Naive thymus-derived CD8-positive, alpha-beta T cell (primary cell): ENCODE measurements at regions not wholly inside any gene's neighbourhood (a gene's known extent, or its start where the extent isn't known, plus 50 kb on each side); places are given as distances from the start of the nearest gene placed in this dataset.

Experiments
- ATAC-seq, 2 donors: fragments of 150-1000 bp; cut with Tn5 transposase in 1 of 2; sonication (Bioruptor Pico), chemical (Tn5 transposase) in 1 of 2; 1 replicate in 1 of 2; 2 replicates in 1 of 2; pipeline ENCODE4 v1.10.0; 2021; ENCODE audit warnings: mild to moderate bottlenecking in 2 of 2, moderate library complexity in 2 of 2
- POLR2A ChIA-PET: fragments of 350-600 bp; sonication (Branson Sonifier 250); formaldehyde crosslinking; loops from one replicate; lab custom pipeline; 2021; ENCODE audit warnings: antibody characterized with exemption; lab: Charles Lee
- DNase-seq, 10 donors: peaks; one replicate each; pipeline versions ENCODE4 v3.0.0 to v3.0.0-alpha.2; 2020 to 2022
- H3K27ac Mint-ChIP-seq, 10 donors: one replicate each; pipeline ENCODE4 v1.8.0; 2020 to 2022; ENCODE audit warnings: mild to moderate bottlenecking in 10 of 10, mixed read lengths in 10 of 10, moderate library complexity in 4 of 10, inconsistent platforms in 1 of 10
- H3K27me3 Mint-ChIP-seq, 5 donors: one replicate each; pipeline ENCODE4 v1.8.0; 2021 to 2022; ENCODE audit warnings: mixed read lengths in 5 of 5
- H3K36me3 Mint-ChIP-seq, 3 donors: one replicate each; pipeline ENCODE4 v1.8.0; 2020 to 2022; ENCODE audit warnings: mixed read lengths in 3 of 3, mild to moderate bottlenecking in 2 of 3, inconsistent platforms in 1 of 3
- H3K4me1 Mint-ChIP-seq, 4 donors: one replicate each; pipeline ENCODE4 v1.8.0; 2021 to 2022; ENCODE audit warnings: mixed read lengths in 4 of 4
- H3K4me3 Mint-ChIP-seq, 10 donors: one replicate each; pipeline ENCODE4 v1.8.0; 2020 to 2022; ENCODE audit warnings: mild to moderate bottlenecking in 10 of 10, mixed read lengths in 10 of 10, moderate library complexity in 6 of 10, inconsistent platforms in 1 of 10
- H3K9me3 Mint-ChIP-seq, 9 donors: one replicate each; pipeline ENCODE4 v1.8.0; 2020 to 2022; ENCODE audit warnings: mixed read lengths in 9 of 9, mild to moderate bottlenecking in 3 of 9, inconsistent platforms in 1 of 9, moderate library complexity in 1 of 9

DNA sequence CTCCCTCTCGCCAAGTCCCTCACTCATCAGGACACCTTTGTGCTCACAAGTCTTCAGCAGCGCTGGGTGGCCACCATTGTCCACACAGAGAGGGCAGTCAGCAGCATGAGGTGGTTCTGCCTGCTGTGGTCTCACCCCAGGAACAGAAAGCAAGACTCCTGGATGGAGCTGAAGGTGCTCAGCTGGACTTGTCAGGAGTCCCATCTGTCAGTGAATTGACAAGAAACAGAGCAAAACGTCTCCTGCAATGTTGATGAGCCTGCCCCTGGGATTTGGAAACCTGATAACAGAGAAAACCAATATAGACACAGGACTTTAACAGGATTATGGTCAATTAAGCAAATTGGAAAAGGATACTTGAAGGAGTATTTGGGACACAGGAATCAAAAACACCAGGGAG lies 122.2 kb upstream of the PRSS58 start:
- Mint-ChIP-seq H3K36me3 (no peaks in the 10 kb centered on the region), H3K27me3 (peaks cover 0 to 6% (median 0%) of the 10 kb centered on the region in 5 donors), H3K4me3 (no peak overlapping the region), H3K9me3 (no peaks in the 10 kb centered on the region), H3K4me1 (peaks cover 15 to 27% (median 21%) of the 10 kb centered on the region in 4 donors), H3K27ac (no peak overlapping the region)
- POLR2A ChIA-PET = no interaction called here
- DNase-seq (no peak), ATAC-seq (no peak)

DNA sequence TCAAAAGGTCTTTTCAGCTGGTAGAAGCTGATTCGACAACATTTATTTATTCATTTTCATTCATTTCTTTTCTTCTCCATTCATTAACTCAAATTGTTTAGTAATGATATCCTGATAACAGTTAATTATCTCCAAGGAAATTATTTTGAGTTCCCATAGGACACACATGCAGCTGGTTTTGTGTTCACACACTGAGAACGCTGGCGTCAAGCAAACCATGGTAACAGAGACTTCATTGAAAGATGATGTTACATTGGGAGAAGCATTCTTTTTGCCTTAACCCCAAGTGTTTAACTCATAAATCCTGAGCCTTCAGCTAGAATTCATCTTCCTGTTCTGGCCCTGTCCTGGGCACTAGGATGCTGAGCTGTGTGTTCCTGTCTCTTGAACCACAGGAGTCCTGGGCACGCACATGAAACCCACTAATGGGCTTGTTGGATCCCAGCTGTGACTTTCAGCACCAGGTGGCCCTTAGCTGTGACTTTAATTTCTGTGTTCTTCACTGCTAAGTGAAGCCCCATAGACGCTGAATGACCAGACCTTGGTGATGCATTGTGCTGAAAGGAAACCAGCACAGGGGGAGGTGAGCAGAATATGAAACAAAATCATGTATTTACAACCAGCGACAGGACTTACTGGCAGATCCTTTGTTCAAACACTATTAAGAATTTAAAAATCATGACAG lies 121.5 kb upstream of the PRSS58 start:
- H3K4me3 Mint-ChIP-seq = no peak overlapping the region
- no peaks in the 10 kb centered on the region for H3K36me3 Mint-ChIP-seq

DNA sequence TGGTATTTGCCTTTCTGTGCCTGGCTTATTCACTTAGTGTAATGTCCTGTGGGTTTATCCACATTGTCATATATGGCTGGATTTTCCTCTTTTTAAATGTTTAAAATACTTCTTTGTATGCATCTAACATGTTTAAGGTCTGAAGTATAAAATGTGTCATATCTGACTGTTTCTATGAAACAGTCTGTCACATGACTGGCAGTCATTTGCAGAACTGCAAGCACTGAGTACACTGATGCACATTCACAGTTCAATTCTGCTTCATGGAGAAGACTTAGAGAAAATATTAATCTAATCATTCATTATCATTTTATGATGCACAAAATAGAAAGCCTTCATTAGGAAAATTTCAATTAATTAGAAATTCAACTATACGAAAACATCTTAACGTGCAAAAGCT lies 119.7 kb upstream of the PRSS58 start:
- POLR2A ChIA-PET = interaction anchor here (0.7 kb wide), 1 partner anchor 22 kb away, joined by 3 read pairs; no protein-coding TSS in a partner anchor
- H3K4me3 Mint-ChIP-seq = no peak overlapping the region

More for the DNA sequence above, 121.5 kb upstream of the PRSS58 start:
- Mint-ChIP-seq H3K9me3 (no peaks in the 10 kb centered on the region), H3K27me3 (peaks cover 0 to 9% (median 0%) of the 10 kb centered on the region in 5 donors), H3K4me1 (peaks cover 8 to 20% (median 16%) of the 10 kb centered on the region in 4 donors), H3K27ac (no peak overlapping the region)
- DNase-seq = no peak
- POLR2A ChIA-PET = no interaction called here
- ATAC-seq = no peak

DNA sequence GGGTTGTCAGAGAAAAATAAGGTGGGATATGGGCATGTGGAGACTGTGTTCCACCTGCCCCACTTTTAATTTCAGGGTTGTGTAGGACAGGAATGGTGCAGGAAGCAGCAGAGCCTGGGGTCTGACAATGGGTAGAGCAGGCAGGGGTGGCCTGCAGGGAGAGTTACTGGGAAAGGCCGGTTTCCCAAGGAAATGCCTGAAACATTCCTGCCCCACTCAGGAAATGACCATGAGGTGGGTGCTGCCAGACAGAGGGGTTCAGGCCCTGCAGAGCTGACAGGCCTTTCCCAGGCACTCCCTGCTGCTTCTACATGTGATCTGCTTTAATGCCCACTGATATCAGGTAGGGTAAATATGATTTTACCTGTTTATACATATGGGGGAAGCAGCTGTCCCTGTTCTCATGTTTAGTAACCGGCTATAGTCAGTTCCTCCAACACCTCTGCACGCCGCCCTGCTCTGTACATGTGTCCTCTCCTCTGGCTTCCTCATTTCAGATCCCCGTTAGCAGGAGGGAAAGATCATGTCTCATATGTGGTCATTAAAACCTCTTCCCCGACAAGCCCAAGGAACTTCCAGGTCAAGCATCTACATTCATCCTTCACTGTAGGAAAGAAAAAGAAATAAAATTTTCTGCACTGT lies 118.6 kb upstream of the PRSS58 start:
- ATAC-seq (no peak), DNase-seq (no peak)
- Mint-ChIP-seq H3K4me3 (no peak overlapping the region), H3K27me3 (peaks cover 2 to 16% (median 7%) of the 10 kb centered on the region in 5 donors), H3K9me3 (no peaks in the 10 kb centered on the region), H3K36me3 (no peaks in the 10 kb centered on the region), H3K4me1 (peaks cover 0 to 5% (median 4%) of the 10 kb centered on the region in 4 donors), H3K27ac (peak overlapping the region in 4 of 10 donors; percentile 1 to 67 (median 39))
- POLR2A ChIA-PET = no interaction called here

More for the DNA sequence above, 119.7 kb upstream of the PRSS58 start:
- Mint-ChIP-seq H3K9me3 (no peaks in the 10 kb centered on the region), H3K27me3 (peaks cover 0 to 9% (median 3%) of the 10 kb centered on the region in 5 donors), H3K27ac (no peak overlapping the region), H3K36me3 (no peaks in the 10 kb centered on the region), H3K4me1 (peaks cover 0 to 10% (median 8%) of the 10 kb centered on the region in 4 donors)
- ATAC-seq (no peak), DNase-seq (no peak)

DNA sequence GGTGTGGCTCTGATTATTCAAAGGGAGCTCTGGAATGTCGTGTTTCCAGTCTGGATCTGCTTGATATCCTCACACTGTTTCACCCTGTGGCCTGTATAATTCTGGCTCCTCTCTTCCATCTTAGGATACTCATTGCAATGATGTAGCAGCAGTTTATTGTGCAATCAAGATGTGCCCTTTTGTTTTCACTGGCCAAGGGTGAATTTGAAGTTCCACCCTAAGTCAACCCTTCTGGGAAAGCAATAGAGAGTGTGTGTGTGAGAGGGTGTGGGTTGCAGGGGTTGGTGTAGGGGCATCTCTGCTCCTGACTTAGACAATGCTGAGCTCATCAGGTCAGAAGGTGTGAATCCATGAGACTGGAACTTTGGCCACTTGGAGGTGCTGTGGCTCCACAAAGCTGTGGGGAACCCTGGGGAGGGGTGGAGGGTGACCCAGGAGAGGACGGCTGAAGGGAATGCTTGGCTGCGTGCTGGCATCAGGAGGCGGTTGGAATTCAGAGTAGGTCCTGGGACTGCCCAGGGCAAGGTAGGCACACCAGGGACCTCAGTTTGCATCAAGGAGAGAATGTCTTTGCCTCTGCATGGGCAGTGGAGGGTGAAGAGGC lies 118.0 kb upstream of the PRSS58 start:
- H3K4me3 Mint-ChIP-seq = peak overlapping the region in 2 of 10 donors; percentile 18 to 52

DNA sequence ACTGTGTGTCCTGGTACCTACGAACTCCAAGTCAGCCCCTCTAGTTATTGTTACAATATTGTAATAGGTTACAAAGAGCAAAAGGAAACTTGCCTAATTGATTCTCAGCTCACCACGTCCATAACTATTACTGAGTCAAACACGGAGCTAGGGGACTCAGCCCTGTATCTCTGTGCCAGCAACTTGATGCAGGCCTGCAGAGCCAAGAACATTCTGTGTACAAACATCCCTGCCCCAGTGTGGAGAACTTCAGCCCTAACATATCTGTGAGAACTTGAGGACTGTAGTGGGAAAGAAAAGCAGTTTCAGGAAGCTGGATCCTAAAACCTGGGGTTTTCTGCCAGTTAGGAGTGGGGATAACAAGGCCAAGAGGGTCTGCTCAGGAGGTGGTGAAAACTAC lies 114.9 kb upstream of the PRSS58 start:
- Mint-ChIP-seq H3K36me3 (peaks cover 0 to 14% (median 13%) of the 10 kb centered on the region in 3 donors), H3K9me3 (peaks cover 3 to 26% (median 13%) of the 10 kb centered on the region in 9 donors), H3K4me1 (peaks cover 0 to 5% (median 1%) of the 10 kb centered on the region in 4 donors), H3K4me3 (no peak overlapping the region), H3K27me3 (peaks cover 5 to 16% (median 8%) of the 10 kb centered on the region in 5 donors), H3K27ac (no peak overlapping the region)
- no peak for DNase-seq
- POLR2A ChIA-PET = no interaction called here
- ATAC-seq = no peak

More for the DNA sequence above, 118.0 kb upstream of the PRSS58 start:
- Mint-ChIP-seq H3K4me1 (peaks cover 0 to 5% (median 1%) of the 10 kb centered on the region in 4 donors), H3K27ac (peak overlapping the region in 5 of 10 donors; percentile 1 to 67 (median 42)), H3K36me3 (no peaks in the 10 kb centered on the region), H3K9me3 (no peaks in the 10 kb centered on the region), H3K27me3 (peaks cover 3 to 16% (median 8%) of the 10 kb centered on the region in 5 donors)
- DNase-seq (no peak), ATAC-seq (peak in 1 of 2 donors; percentile 39)
- POLR2A ChIA-PET = no interaction called here

DNA sequence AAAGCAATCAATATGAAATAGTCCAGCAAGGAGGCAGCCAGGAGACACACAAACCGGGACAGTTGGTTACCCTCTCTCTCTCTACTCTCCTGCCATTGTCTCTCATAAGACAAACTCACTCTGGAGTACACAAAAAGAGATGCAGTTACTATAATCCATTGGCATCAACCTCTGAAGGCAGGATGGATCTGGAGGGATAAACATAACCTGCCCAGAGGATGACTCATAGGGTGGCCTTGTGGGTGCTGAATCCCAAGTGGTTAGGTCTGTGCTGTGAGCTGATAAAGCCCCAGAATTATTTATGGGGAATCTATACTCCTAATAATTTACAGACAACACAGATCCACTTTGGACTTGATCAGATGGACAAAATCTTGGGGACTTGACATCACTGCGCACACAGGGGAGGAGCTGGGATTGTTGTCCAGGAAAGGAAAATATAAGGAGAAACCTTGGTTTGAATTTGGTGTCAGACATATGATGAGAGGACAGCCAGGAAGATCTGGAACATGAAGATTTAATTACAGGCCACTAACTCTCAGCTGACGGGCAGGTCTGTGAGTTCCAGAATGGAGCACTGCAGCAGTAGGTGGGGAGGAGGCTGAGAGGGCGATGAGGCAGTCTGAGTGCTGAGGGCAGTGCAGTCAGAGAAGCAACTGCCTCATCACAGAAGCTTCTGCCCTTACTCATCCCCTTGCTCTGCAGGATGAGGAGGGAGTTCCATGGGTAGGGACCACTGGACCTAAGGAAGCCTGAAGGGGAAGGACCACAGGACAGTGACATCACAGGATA lies 113.9 kb upstream of the PRSS58 start:
- POLR2A ChIA-PET = no interaction called here
- peak overlapping the region in 1 of 10 donors; percentile 46 for H3K27ac Mint-ChIP-seq
- ATAC-seq = no peak

DNA sequence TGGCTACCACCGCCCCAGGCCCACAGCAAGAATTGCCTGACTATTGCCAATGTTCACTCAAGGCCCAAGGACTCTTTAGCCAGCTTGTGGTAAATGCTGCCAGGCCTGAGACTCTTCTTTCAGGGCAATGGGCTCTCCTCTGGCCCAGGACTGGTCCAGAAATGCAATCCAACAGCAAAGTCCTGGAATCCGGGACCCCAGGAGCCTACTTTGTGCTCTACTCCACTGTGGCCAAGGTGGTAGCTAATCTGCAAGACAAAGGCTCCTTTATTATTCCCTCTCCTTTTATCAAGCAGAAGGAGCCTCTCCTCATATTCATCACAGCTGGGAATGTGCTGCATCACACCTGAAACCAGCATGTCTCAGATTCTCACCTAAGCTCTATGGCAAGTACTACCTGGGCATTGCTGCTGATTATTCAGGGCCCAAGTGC lies 107.6 kb upstream of the PRSS58 start:
- Mint-ChIP-seq H3K4me3 (no peak overlapping the region), H3K4me1 (peaks cover 16 to 31% (median 21%) of the 10 kb centered on the region in 4 donors), H3K27ac (no peak overlapping the region), H3K9me3 (peaks cover 3 to 29% (median 14%) of the 10 kb centered on the region in 9 donors), H3K27me3 (peaks cover 2 to 34% (median 7%) of the 10 kb centered on the region in 5 donors), H3K36me3 (peaks cover 0 to 16% (median 14%) of the 10 kb centered on the region in 3 donors)
- DNase-seq = no peak
- no peak for ATAC-seq
- POLR2A ChIA-PET = no interaction called here

More for the DNA sequence above, 113.9 kb upstream of the PRSS58 start:
- H3K36me3 Mint-ChIP-seq = peaks cover 0 to 16% (median 14%) of the 10 kb centered on the region in 3 donors
- peaks cover 5 to 16% (median 8%) of the 10 kb centered on the region in 5 donors for H3K27me3 Mint-ChIP-seq
- no peak for DNase-seq
- peaks cover 0 to 5% (median 1%) of the 10 kb centered on the region in 4 donors for H3K4me1 Mint-ChIP-seq
- peaks cover 3 to 29% (median 14%) of the 10 kb centered on the region in 9 donors for H3K9me3 Mint-ChIP-seq
- no peak overlapping the region for H3K4me3 Mint-ChIP-seq

DNA sequence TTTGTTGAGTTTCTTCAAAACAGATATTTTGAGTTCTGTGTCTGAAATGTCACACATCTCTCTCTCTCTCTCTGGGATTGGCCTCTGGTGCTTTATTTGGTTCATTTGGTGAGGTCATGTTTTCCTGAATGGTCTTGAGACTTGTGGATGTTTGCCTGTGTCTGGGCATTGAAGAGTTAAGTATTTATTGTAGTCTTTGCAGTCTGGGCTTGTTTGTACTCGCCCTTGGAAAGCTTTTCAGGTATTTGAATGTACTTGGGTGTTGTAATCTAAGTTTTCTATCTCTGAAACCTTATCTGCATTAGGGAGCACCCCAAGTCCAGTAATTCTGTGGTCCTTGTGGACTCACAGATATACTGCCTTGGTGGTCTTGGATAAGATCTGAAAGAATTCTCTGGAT lies 106.7 kb upstream of the PRSS58 start:
- no peak for DNase-seq
- Mint-ChIP-seq H3K27ac (no peak overlapping the region), H3K27me3 (peaks cover 2 to 34% (median 7%) of the 10 kb centered on the region in 5 donors)

DNA sequence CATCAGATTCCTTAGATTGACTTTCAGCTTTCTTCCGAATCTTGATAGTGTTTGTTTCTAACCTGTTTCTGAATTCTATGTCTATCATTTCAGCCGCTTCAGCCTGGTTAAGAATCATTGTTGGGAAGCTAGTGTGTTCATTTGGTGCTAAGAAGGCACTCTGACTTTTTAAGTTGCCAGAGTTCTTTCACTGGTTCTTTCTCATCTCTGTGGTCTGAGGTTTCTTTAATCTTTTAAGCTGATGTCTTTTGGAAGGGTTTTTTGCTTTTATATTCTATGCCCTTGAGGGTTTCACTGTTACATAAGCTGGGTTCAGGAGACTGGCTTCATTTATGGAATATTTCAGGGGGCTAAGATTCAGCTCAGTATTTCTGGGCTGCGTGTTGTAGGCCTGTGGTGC lies 104.5 kb upstream of the PRSS58 start:
- H3K4me3 Mint-ChIP-seq = peak overlapping the region in 6 of 10 donors; percentile 6 to 51 (median 22)
- DNase-seq (peak in 4 of 10 donors; percentile 14 to 79 (median 59)), ATAC-seq (peak; percentile 91 to 92)
- POLR2A ChIA-PET = no interaction called here
- H3K27me3 Mint-ChIP-seq = peaks cover 2 to 34% (median 7%) of the 10 kb centered on the region in 5 donors
- H3K36me3 Mint-ChIP-seq = peaks cover 0 to under 1% (median 0%) of the 10 kb centered on the region in 3 donors
- H3K4me1 Mint-ChIP-seq = peaks cover 20 to 40% (median 29%) of the 10 kb centered on the region in 4 donors
- peaks cover 0 to 5% (median 0%) of the 10 kb centered on the region in 9 donors for H3K9me3 Mint-ChIP-seq
- H3K27ac Mint-ChIP-seq = peak overlapping the region in 1 of 10 donors; percentile 69

More for the DNA sequence above, 106.7 kb upstream of the PRSS58 start:
- POLR2A ChIA-PET = no interaction called here
- Mint-ChIP-seq H3K9me3 (peaks cover 3 to 22% (median 10%) of the 10 kb centered on the region in 9 donors), H3K4me1 (peaks cover 16 to 31% (median 21%) of the 10 kb centered on the region in 4 donors), H3K36me3 (peaks cover 0 to 14% (median 11%) of the 10 kb centered on the region in 3 donors), H3K4me3 (no peak overlapping the region)
- ATAC-seq = no peak

DNA sequence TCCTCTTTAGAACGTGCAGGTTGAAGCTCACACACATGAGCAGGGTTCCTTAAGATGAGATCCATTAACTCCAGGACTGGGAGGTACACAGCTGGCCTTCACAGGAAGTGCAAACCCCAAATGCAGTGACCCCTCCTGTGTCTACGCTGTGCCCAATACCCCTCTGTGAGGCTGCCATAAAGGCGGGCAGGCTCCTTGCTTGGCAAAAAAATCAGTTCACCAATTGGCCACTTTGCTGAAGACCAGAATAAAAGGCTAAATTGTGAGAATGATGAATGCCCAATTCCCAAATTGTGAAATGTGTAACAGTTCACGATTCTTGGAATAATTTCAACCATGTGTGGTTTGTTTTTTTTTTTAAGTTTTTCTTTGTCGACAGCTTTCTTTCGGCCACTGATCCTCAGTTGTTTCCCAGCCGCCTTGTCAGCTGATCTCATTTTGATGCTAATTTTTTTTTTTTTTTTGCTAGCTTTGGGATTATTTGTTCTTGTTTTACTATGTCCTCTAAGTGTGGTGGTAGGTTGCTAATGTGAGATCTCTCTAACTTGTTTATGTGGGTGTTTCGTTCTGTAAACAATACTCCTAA lies 101.9 kb upstream of the PRSS58 start:
- Mint-ChIP-seq H3K36me3 (no peaks in the 10 kb centered on the region), H3K4me3 (no peak overlapping the region), H3K27ac (no peak overlapping the region), H3K9me3 (no peaks in the 10 kb centered on the region), H3K27me3 (peaks cover 2 to 28% (median 7%) of the 10 kb centered on the region in 5 donors), H3K4me1 (peaks cover 20 to 40% (median 29%) of the 10 kb centered on the region in 4 donors)
- DNase-seq (no peak), ATAC-seq (no peak)
- POLR2A ChIA-PET = interaction anchor here (0.8 kb wide), 1 partner anchor 451 kb away, joined by 3 read pairs; no protein-coding TSS in a partner anchor
